Left ventricle myocardium superior (tissue), 1 donor: ENCODE measurements at regions not wholly inside any gene's neighbourhood (a gene's known extent, or its start where the extent isn't known, plus 50 kb on each side); places are given as distances from the start of the nearest gene placed in this dataset.
"Not testable (repeated sequence)": the region's sequence is repeated elsewhere in the genome, so short reads cannot be mapped to it uniquely, and the experiment has no call there.

Experiments used
- ATAC-seq: fragments of 200-7000 bp; cut with Tn5 transposase; one replicate; pipeline ENCODE4 v1.9.1; 2020; ENCODE audit warnings: mild to moderate bottlenecking, moderate library complexity
- DNase-seq: peaks from one replicate; pipeline ENCODE4 v3.0.0-alpha.2; 2020
- intact Hi-C: fragments of 100-400 bp; cut with micrococcal nuclease; formaldehyde crosslinking; loops from one replicate; pipeline ENCODE4 v1.11.0; 2022
- donor health status: DM: no; HTN: yes; CAD: no; lungs with severe emphysema.

DNA sequence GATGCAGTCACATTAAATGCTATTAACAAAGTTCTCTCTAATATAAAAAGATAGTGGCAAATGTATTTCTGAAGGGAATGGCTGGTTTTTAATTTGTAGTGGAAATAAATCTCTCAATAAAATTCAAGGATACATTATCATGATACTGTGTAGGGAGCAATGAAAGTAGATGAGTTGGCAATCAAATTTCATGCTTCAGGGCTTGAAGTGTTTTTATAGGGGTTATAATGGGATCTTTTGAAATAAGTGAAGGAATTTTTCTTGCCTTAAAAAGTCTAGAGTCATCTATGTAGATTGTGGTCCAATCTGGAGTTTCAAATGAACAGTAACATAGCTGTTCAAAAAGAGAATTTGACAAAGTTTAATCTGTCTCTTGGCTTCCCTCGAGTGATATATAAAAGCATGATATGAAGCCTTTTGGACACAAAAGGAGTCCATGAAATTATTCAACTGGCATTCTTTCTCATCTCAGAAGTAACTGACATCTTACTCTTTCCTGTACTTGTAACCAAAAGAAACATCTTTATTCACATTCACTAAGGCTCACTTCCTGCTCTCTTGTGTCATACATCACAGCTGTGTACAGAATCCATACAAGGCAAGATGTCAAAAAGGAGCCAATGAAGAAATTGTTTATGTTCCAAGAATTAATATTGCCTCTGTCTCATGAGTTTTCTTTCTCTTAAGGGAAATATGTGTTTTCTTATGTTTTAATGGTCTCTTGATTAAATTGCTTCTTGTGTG is 591.0 kb upstream of the GJE1 start:
- no peak for ATAC-seq
- intact Hi-C loops = no loop called here
- no peak for DNase-seq

DNA sequence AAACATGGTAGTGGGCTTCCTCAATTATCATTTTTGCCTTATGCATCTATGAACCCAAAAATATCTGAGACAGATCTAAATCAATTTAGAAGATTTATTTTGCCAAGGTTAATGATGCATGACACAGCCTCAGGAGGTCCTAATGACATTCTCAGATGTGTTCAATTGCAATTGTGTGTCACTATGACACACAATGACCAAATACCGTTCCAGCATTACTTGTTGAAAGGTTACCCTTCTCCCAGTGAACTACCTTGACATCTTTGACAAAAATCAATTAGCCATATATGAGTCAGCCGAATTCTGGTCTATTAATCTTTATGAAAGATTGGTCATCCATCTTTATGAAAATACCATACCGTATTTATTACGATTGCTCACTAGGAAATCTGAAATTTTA is 592.5 kb upstream of the GJE1 start:
- intact Hi-C loops = no loop called here
- DNase-seq (no peak), ATAC-seq (no peak)

DNA sequence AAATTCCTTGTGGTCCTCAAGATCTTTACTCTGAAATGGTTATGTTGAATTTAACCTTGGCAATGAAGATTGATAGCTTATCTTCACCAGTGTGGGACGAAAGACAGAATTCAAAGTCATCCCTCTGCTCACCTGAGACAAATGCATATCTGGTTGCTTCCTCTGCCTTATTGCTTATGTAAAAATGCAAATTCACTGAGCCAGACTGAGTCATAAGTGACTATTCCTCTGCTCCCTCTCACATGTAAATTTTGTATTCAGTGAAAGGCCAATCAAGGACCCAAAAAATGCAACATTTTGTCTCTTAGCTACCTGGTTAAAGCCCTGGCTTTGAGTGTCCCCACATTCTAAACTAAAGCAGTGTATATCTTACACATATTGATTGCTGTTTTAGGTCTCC is 593.1 kb upstream of the GJE1 start:
- ATAC-seq (no peak), DNase-seq (no peak)
- intact Hi-C loops = no loop called here

DNA sequence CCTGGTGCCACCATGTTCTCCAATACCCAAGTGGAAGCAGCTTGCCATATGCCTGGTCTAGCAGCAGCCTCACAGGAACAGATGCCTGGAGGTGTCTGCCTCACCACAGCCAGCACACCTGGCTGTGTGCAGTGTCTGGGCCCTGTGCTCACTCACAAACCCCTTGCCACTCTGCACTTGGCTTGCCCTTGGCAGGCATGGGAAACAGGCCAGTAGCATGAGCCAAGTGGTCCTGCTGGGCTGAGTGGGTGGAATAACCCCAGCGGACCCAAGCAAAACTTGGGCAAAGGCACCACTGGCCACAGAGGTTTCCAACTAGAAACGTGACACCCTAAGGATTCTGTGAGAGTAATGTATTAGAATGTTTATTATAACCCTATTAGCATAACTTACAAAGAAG is 600.5 kb upstream of the GJE1 start:
- intact Hi-C loops = no loop called here
- DNase-seq (no peak), ATAC-seq (peak; percentile 63)

DNA sequence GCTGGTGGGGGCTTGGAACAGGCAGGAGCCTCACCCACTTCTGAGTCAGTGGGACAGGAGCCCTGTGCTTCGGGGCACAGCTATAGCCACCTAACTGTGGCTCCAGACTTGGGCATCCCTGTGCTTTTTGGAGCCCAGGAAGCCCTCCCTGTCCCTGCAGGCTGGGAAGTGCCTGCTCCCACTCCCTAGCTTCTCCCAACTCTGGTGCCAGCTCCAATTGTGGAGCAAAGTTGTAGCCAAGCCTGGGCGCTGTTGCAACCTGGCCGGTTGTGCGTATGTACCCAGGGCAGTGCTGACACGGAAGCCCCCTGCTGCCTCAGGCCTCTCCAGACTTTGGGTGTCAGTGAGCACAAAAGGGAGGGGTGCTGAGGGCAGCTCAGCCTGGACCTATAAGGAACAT is 601.7 kb upstream of the GJE1 start:
- intact Hi-C loops = no loop called here
- DNase-seq (no peak), ATAC-seq (no peak)

DNA sequence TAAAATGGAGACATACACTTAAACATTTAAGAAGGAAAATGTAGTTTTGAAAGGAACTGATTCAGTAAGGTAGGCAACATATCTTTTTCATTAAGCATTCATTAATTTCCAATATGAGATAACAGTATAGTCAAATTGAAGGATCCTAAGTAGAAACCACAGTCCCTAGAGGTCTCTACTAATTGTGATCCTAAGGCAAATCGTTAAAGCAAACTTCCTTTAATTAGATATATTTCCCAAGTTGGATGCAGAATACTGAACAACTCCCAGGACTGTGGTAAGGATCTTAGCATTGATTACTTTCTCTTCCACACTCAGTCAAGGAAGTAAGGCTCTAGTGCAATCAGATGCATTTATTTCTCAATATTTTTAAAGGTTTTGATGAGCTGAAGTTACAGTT is 604.1 kb upstream of the GJE1 start:
- ATAC-seq (no peak), DNase-seq (no peak)
- intact Hi-C loops = no loop called here

DNA sequence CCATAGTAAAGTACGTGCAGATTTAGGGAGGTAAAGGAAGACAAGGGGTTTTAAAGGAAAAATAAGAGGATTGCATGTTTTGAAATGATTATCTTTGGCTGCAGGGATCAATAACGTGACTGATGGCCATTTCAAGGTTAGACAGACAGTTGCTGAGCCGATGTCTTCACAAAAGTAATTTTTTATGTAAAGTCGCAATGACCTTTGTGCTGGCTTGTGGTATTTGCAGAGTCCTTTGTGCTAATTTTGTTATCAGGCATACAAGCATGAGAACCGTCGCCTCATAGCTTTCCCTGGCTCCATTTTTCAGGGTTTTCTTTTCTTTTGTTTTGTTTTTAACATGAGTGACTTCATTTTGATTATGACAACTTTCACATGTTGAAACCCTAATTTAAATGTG is 605.7 kb upstream of the GJE1 start:
- intact Hi-C loops = no loop called here
- no peak for ATAC-seq
- DNase-seq = no peak

DNA sequence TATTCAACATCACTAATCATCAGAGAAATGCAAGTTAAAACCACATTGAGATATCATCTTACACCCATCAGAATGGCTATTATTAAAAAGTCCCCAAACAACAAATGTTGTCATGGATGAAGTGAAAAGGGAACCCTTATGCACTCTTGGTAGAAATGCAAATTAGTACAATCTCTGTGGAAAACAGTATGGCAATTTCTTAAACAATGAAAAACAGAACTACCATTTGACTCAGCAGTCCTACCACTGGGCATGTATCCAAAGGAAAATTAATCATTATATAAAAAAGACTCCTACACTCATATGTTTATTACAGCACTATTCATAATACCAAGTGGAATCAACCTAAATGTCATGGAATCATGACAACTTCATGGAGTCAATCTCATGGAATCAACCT is 611.3 kb upstream of the GJE1 start:
- DNase-seq (no peak), ATAC-seq (no peak)
- intact Hi-C loops = no loop called here

DNA sequence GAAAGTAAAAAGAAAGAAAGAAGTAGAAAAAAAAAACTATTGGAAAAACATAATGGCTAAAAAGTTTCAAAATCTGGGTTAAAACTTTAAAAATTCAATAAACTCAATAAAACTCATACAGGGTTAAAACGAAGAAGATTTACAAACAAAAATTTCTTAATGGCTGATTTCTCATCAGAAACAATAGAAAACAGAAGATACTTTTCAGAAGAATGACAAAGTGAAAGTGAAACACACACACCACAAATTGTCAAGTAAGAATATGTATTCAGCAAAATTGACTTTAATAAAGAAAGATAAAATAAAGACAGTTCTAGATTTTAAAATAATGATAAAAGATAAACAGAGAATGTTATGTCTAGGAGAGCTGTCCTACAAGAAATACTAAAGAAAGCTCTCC is 618.9 kb upstream of the GJE1 start:
- intact Hi-C loops = no loop called here
- DNase-seq (no peak), ATAC-seq (no peak)

DNA sequence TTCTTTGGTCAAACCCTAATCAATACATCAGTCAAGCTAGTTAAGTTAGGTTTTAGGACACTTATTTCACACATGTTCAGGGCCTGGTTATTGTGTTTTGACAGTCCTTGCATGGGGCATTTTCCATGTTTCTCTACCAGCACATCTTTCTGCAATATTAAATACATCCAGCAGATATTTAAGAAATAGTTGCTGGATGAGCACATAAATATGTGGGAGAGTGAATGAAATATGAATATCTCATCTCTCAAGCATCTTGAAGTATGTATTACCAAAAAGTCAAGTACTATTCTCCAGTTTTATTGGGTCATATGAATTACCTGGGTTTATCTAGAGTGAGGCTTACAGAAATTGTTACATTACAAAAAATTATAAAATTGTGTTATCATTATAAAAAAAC is 621.9 kb upstream of the GJE1 start:
- ATAC-seq (no peak), DNase-seq (no peak)
- intact Hi-C loops = no loop called here

DNA sequence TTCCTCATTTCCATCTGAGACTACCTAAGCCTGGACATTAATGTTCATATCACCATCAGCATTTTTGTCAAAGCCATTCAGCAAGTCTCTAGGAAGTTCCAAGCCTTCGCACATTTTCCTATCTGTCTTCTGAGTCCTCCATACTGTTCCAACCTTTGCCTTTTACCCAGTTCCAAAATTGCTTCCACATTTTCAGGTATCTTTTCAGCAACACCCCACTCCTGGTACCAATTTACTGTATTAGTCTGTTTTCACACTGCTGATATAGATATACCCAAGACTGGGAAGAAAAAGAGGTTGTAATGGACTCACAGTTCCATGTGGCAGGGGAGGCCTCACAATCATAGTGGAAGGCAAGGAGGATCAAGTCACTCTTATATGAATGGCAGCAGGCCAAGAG is 626.7 kb upstream of the GJE1 start:
- DNase-seq, ATAC-seq: not testable (repeated sequence)

DNA sequence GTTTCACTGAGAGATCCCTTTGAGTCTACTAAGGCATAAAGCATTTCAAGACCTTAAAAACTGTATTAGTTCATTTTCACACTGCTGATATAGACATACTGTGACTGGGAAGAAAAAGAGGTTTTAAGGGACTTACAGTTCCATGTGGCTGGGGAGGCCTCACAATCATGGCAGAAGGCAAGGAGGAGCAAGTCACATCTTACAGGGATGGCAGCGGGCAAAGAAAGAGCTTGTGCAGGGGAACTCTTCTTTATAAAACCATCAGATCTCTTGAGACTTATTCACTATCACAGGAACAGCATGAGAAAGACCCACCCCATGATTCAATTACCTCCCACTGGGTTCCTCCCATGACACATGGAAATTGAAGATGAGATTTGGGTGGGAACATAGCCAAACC is 628.4 kb upstream of the GJE1 start:
- ATAC-seq, DNase-seq, intact Hi-C loops: not testable (repeated sequence)

More for the DNA sequence above, 626.7 kb upstream of the GJE1 start:
- intact Hi-C loops = not testable (repeated sequence)

DNA sequence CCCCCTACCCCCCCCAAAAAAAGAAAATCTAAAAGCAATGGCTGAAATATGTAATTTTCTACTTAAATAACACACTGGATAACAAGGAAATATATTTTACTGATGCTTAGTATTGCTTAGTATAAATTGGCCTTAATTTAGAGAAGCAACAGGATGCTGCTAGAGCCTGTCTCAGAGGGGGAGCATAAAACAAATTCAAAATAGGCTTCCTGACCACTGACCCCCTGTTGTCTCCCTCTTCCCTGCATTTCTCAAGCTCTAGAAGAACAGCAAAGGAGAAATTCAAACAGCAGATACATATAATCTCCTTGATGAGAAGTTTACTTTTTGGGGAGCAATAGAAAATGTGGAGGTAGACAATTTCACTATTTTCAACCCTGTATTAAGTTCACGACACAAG is 631.1 kb upstream of the GJE1 start:
- ATAC-seq = no peak
- intact Hi-C loops = no loop called here
- DNase-seq = no peak

DNA sequence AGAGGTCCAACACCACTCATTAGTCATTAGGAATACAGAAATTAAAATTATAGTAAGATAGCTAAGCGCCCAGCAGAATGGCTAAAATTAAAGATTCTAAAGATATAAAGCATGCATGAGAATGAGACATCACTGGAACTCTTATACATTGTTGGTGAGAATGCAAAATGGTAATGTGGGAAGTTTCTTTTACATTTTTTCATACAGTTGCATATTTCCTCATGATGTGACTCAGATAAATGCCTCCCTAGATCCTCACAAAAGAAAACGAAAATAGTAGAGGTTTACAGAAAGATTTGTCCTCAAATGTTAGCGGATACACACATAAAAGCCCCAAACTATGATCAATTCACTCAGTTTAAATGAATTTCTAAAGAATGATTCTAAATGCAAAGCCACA is 633.7 kb upstream of the GJE1 start:
- ATAC-seq = no peak
- intact Hi-C loops = no loop called here
- DNase-seq = no peak

DNA sequence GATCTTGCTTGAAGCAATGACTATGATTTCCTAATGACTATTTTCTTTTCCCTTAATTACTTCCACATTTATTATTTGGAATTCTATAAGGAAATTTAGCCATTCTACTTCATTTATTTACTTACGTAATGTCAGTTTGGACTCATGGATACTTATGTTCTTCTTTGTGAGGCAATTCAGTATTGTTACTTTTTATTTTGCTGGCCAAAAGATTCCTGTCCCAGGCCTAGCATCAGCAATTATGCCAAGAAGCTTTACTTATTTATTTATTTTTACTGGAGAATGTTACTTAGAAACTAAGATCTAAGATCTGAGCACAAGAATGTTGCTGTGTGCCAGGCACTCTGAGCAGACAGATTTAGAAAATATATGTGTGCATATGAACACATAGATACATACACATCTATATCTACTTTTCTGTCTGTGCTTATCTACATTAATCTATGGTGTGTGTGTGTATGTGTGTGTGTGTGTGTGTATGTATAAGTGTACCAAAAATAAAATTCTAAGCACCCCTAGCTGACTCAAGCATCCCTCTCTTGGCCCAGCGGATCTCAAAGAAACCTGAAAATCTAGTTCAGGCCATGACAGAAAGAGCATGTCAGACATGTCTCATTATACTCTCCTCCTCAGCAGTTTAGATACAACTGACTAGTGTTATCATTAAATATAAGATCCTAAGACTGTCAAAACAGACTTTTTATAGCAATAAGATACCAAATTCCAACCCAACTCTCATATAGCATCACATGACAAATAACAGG is 640.0 kb upstream of the GJE1 start:
- intact Hi-C loops = no loop called here
- DNase-seq (no peak), ATAC-seq (no peak)

DNA sequence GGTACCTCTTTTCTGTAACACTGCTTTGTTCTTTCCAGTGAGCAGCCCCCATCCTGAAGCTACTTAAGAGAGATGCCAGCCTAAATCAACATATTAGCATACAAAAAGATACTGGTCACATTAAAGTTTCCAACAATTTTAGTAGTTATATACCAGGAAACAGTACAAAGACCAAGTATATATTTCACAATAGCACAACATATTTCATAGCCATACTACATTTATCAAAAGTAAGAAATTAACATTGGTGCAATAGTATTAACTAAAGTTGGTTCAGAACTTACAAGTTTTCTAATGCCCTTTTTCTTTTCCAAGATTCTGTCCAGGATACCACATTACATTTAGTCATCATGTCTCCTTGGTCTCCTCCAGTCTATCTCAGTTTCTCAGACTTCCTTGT is 641.0 kb upstream of the GJE1 start:
- intact Hi-C loops = no loop called here
- DNase-seq (no peak), ATAC-seq (no peak)

DNA sequence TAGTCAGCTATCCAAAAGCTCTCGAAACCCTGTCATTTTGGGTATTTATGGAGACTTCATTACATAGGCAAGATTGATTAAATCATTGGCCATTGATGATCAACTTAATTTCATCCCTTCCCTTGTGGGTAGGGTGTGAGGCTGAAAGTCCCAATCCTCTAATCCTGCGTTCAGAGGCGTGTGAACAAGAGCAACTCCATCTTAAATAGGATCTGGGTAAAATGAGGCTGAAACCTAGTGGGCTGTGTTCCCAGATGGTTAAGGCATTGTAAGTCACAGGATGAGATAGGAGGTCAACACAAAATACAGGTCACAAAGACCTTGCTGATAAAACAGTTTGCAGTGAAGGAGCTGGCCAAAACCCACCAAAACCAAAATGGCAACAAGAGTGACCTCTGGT is 641.7 kb upstream of the GJE1 start:
- DNase-seq = no peak
- no peak for ATAC-seq
- intact Hi-C loops = no loop called here

DNA sequence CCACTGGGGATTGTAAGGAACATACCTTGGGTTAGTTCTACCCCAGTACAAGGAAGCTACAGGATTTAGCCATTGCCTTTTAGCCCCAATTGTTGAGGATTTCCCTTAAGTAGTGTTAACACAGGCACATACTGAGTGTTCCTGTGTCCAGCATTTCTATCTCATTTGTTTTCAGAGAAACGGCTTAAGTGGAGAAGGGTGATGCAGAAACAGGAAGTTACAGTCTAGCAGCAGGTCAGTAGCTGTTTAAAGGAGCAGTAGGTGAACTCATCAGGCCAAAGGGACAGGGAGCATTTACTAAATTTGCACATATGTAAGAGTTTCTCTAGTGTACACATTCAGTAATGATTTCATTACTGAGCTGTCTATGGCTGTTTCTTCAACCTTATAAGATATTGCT is 644.2 kb upstream of the GJE1 start:
- ATAC-seq = no peak
- intact Hi-C loops = no loop called here

DNA sequence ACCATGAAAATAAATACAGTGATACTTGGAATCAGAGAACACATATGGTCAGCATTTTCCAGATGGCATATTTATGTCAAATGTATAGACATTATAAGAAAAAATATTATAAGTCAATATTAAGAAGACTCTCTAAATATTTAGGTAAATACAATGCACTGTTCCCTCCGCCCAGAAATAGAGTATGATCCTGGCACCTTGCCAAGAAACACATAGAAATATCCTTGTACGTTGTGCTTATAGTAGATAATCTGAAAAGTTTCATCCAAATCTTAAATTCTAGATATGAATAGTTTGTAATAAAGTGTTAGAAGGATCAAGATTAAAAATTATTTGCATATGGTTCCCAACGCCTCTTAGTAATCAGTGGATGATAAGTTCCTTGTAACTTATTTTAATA is 645.8 kb upstream of the GJE1 start:
- DNase-seq = no peak
- no peak for ATAC-seq
- intact Hi-C loops = no loop called here

More for the DNA sequence above, 644.2 kb upstream of the GJE1 start:
- DNase-seq = no peak

DNA sequence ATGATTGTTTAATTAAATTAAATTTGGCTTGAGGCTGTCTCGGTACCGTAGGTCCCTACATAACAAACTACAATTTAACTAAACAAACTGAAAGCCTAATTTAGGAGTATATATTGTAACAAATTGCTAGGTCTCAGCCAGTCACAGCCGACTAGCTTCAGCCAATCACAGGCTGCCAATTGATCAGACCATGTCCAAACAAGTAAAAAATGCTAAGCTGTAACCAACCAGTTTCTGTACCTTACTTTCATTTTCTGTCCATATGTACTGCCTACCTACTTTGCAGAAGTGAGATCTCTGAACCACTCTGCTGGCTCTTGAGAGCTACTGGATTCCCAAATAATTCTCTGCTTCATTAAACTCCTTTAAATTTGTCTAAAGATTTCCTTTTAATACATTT is 648.0 kb upstream of the GJE1 start:
- intact Hi-C loops = no loop called here
- no peak for ATAC-seq

DNA sequence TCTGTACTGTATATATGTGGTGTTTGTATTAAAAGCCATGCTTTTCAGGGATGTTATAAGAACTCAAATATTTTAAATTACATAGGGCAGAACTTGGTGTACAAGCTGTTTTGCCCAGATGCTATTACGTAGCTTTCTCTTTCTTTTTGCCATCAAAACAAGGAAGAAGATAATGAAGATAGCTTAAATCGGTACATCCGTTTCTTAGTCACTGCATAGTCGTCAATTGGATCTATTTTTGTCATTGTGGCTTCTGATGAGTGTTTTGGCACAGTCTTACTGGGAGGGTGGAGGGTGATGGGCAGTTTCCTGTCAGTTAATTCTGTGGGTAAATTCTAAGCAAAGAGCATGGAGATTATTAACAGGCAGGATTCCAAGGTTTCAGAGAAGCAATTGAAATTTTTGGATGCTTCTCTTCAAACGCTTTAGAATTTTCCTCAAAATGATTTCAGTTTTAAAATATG is 649.1 kb upstream of the GJE1 start:
- intact Hi-C loops = no loop called here
- ATAC-seq (peak; percentile 95), DNase-seq (no peak)

More for the DNA sequence above, 648.0 kb upstream of the GJE1 start:
- DNase-seq = no peak
